Ishikawa (cell line): ENCODE measurements at regions not wholly inside any gene's neighbourhood (a gene's known extent, or its start where the extent isn't known, plus 50 kb on each side); places are given as distances from the start of the nearest gene placed in this dataset.

Experiments used
- CEBPB ChIP-seq: IDR thresholded peaks from 2 replicates; pipeline ENCODE4 v1.6.1; 2012
- CREB1 ChIP-seq: IDR thresholded peaks from 2 replicates; pipeline ENCODE4 v1.6.1; 2012; ENCODE audit warnings: low read depth
- EP300 ChIP-seq: IDR thresholded peaks from 2 replicates; pipeline ENCODE4 v1.6.1; 2012; ENCODE audit warnings: borderline replicate concordance
- RAD21 ChIP-seq: IDR thresholded peaks from 2 replicates; pipeline ENCODE4 v1.6.1; 2012; ENCODE audit warnings: low read depth
- REST ChIP-seq: IDR thresholded peaks from 2 replicates; pipeline ENCODE4 v1.6.1; 2012; ENCODE audit warnings: low read depth, mild to moderate bottlenecking
- USF1 ChIP-seq: IDR thresholded peaks from 2 replicates; pipeline ENCODE4 v1.6.1; 2012
- YY1 ChIP-seq: IDR thresholded peaks from 2 replicates; pipeline ENCODE4 v1.6.1; 2012; ENCODE audit warnings: low read depth

- TF ChIP-seq CREB1: no peak
- TF ChIP-seq YY1: no peak
- TF ChIP-seq CEBPB: no peak
- TF ChIP-seq EP300: no peak
- TF ChIP-seq USF1: no peak
- TF ChIP-seq REST: no peak
- no peak for TF ChIP-seq RAD21
Measured at GRCh38 chr14:71290301-71290700, 383.0 kb downstream of the PCNX1 start.
